Left colon (tissue), 2 donors: ENCODE measurements at regions not wholly inside any gene's neighbourhood (a gene's known extent, or its start where the extent isn't known, plus 50 kb on each side); places are given as distances from the start of the nearest gene placed in this dataset.
A peak's percentile ranks its signal among the peaks of the same experiment; 100 is the strongest.

Source experiments
- ATAC-seq: fragments of 200-7000 bp; cut with Tn5 transposase; one replicate; pipeline ENCODE4 v1.9.1; 2020; ENCODE audit warnings: mild to moderate bottlenecking, moderate library complexity
- DNase-seq, 2 donors: peaks; one replicate each; pipeline ENCODE4 v3.0.0-alpha.2; 2020
- intact Hi-C, 2 donors: fragments of 100-400 bp; cut with DNase I in 1 of 2; cut with micrococcal nuclease in 1 of 2; formaldehyde crosslinking; loops; one replicate each; pipeline versions ENCODE4 v1.11.2 to v1.14.0; 2022; cut with DNase I, micrococcal nuclease
- donor health status: DM: no; HTN: no; CAD: no.
- donor health status: DM: yes; HTN: yes; CAD: no.

DNA sequence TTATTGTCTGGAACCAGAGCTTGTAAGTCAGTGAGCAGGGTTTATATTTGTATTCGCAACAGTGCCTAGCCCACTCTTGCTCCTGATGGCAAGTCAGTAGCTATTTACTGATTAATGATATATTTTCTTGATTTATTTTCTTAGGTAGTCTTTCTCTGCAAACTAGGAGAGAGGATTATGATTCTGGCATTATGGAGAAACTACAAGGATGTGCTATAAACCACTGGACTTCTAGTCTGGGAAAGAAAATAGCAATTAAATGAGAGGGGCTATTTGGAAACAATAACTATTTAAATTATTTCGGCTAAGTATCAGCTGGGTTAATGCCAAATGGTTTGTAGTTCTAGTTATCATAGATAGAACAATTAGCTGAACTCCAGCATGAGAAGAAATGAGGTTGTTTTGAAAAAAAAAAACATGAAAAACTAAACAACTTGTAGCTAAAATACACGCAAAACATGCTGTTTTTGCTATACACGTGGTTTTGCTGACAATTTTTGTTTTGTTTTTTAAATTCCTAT, 304.9 kb upstream of the TCF21 start:
- DNase-seq (no peak), ATAC-seq (no peak)
- intact Hi-C loops, result no loop called here

DNA sequence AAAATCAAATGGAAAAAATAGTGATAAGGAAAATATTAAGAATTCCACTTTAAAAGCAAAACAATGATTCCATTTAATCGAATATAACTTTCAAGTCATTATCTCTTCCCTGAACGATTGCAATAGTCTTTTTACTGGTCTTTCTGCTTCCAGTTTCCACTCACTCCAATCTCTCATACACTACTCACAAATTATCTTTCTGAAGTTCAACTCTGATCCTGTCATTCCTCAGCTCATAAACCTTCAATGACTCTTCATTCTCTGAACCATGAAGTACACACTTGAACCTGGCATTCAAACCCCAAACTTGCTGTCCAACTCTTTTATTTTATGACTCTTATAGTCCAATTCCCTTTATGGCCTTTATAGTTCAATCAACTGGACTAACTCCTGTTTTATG, 304.1 kb upstream of the TCF21 start:
- no peak for DNase-seq
- intact Hi-C loops, result no loop called here
- ATAC-seq, result peak; percentile 57

- ATAC-seq, result no peak
- intact Hi-C loops, result no loop called here
Observed at GRCh38 chr6:133585978-133586377, 302.9 kb upstream of the TCF21 start.

DNA sequence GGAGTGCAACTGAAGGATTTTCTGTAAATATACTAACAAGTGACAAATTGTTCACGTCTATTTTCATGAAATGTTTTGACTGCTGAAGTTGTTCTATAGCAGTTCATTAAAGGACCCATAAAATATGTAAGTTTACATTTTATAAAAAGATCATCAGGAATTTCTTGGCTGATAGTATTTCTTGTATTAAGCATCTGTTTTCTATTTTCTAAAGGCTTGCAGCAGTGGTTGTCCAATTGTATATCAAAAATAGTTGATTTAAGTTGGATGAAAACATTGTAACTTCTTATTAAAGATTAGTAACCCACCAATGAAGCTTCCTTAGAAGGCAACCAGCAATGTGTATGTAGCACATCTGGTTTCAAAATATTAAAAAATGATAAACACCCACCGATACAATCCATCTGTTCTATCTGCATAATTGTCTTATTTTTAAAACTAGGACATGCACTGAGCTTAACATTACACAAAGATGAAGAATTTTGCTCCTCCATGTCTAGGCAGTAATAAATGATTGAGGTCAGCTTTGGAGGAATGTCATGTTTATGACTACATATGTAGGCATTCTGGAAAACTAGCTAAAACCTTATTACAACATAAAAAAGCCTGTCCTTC, 301.3 kb upstream of the TCF21 start:
- DNase-seq, result no peak
- intact Hi-C loops, result no loop called here
- ATAC-seq, result no peak

More at GRCh38 chr6:133585978-133586377, 302.9 kb upstream of the TCF21 start:
- no peak for DNase-seq

DNA sequence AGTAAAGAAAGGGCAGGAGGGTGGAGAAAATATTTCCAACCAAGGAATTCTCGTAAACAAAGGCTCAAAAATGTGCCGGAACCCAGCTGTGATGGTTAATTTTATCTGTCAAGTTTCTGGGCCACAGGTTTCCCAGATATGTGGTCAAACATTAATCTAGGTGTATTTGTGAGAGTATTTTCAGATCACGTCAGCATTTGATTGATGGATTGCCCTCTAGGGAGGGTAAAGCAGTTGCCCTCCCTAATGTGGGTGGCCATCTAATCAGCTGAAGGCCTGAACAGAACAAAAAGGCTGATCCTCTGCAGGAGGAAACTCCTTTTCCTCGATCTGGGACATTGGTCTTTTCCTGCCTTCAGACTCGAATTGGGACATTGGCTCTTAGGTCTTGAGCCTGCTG, 298.7 kb upstream of the TCF21 start:
- no peak for ATAC-seq
- intact Hi-C loops, result no loop called here
- DNase-seq, result no peak

- intact Hi-C loops, result no loop called here
- DNase-seq (no peak), ATAC-seq (no peak)
Observed at GRCh38 chr6:133590814-133591213, 298.1 kb upstream of the TCF21 start.

DNA sequence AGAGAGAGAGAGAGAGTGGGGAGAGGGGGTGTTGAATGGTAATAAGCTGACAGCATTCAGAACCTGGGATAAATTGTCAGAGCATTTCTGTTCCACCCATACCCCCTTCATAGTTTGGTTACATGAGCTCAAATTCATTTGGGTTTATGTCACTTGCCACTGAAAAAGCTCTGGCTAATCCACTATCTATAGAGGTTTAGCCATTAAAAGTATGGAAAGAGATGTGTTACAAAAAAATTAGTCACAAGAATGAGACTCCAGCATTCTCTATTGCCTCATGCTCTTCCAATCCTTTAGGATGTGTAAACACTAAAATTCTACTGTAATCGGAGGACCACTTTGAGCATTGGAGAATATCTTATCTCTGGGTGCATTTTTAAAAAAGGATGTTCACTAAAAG, 297.6 kb upstream of the TCF21 start:
- DNase-seq (no peak), ATAC-seq (no peak)
- intact Hi-C loops, result no loop called here

GRCh38 chr6:133594652-133595110, 294.2 kb upstream of the TCF21 start:
- DNase-seq (no peak), ATAC-seq (no peak)
- intact Hi-C loops, result no loop called here

DNA sequence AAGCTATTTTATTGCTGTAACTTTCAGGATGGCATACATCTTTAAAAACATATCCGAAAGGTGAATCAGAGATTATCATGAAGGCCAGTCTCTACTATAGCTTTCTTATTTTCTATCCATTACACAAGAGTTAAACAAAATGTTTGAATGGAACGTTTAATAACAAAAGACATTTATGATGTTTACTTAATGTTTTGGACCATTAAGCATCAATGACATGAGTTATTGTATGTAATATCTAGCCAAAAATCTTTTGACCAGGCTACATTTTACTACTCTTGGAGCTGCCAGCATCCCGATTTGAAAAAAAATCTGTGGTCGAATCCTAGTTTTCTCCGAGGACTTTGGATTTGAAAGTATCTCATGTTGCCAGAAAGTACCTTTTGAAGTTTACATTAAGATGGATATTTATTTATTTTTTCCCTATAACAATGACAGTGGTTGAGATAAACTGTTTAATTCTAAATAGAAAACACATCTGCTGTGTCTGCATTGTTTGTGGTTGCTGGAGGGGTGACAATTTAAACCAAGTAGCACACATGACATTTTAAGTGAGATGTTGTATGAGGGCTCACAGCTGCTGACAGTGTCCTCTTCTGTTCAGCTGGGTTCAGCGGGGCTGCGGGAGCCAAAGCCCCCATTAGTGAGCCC, 293.7 kb upstream of the TCF21 start:
- DNase-seq (peak in 1 of 2 donors; percentile 7), ATAC-seq (no peak)
- intact Hi-C loops, result no loop called here

GRCh38 chr6:133606852-133607251, 282.1 kb upstream of the TCF21 start:
- DNase-seq, result no peak
- intact Hi-C loops, result no loop called here
- no peak for ATAC-seq

DNA sequence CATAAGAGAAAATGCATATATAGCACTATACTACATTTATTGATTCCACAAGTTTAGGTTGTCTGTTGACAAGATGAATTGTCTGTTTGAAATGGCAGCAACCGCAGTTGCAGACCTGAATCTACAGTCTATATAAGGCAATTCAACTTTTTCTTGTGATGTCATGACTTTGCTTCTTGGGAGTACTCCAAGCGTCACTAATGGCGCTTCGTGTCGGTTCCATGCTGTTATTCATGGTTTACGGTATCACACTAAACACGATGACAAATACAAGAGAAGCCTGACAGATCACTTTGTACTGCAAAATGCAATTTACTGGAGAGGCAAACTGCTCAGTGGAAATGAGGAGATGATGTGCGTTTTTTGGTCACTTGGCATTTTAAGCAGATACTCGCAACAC, 280.3 kb upstream of the TCF21 start:
- DNase-seq (no peak), ATAC-seq (no peak)
- intact Hi-C loops, result no loop called here

DNA sequence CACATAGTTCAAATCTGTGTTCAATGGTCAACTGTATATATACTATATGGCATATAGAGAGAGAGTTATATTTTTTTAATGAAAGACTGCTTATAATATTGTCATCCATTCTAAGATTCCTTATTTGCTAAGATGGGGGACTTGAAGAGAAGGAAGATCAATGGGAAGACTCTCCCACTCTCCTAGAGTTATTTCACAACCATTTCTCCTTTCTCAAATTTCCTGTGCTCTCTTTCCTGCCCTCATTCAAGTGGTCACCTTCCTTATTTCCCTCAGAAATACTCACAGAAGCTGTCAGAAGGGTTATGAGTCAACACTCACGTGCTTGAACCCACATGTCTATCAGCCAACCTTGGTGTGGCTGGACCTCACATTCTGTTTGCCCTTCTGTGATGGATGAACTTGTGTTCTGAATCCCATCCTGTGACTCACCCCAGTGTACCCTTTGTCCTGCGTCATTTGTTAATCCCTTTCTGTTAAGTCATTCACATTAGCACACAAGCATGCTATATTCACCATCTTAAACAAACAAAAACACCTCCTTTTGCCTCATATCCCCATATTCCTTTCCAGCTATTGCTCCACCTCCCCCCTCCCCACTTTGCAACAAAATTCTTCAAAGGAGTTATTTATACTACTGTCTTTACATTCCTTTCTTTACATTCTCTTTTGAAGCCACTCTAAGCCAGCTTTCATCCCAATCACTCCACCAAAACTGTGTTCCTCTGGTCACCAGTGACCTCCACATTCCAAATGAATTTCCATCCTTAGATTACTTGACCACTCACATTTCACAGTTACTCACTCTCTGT, 279.3 kb upstream of the TCF21 start:
- DNase-seq, result no peak
- intact Hi-C loops, result no loop called here
- ATAC-seq, result no peak

GRCh38 chr6:133610227-133610840, 278.6 kb upstream of the TCF21 start:
- ATAC-seq (no peak), DNase-seq (no peak)
- intact Hi-C loops, result no loop called here

GRCh38 chr6:133610971-133611370, 277.9 kb upstream of the TCF21 start:
- no peak for ATAC-seq

DNA sequence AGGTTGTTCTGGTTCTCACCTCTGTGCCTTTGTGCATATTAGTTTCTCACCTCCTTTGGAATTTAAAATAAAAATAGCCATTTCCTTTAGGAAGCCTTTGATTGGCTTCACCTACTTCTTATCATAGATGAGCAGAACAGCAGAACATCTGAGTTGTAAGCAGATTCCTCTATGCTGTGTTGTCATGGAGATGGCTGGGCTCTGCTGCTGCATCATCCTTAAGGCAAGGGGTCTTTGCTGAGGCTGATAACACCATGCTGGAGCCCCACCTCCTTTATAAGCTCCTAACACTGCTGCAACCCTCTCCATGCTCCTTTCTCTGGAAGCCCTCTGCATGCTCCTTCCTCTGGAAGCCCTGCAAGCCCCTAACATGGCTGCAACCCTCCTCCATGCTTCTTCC, 276.5 kb upstream of the TCF21 start:
- DNase-seq (no peak), ATAC-seq (no peak)
- intact Hi-C loops, result no loop called here

More at GRCh38 chr6:133610971-133611370, 277.9 kb upstream of the TCF21 start:
- intact Hi-C loops, result no loop called here
- no peak for DNase-seq

- ATAC-seq, result no peak
- no peak for DNase-seq
- intact Hi-C loops, result no loop called here
Observed at GRCh38 chr6:133613211-133613610, 275.7 kb upstream of the TCF21 start.

GRCh38 chr6:133621751-133622150, 267.2 kb upstream of the TCF21 start:
- ATAC-seq (no peak), DNase-seq (no peak)
- intact Hi-C loops, result no loop called here

- DNase-seq, result no peak
- intact Hi-C loops, result no loop called here
- ATAC-seq, result no peak
Observed at GRCh38 chr6:133623065-133623464, 265.8 kb upstream of the TCF21 start.

GRCh38 chr6:133623621-133624020, 265.3 kb upstream of the TCF21 start:
- ATAC-seq (no peak), DNase-seq (no peak)
- intact Hi-C loops, result no loop called here
